ENCODE measurements at regions not wholly inside any gene's neighbourhood (a gene's known extent, or its start where the extent isn't known, plus 50 kb on each side); places are given as distances from the start of the nearest gene placed in this dataset.

DNA sequence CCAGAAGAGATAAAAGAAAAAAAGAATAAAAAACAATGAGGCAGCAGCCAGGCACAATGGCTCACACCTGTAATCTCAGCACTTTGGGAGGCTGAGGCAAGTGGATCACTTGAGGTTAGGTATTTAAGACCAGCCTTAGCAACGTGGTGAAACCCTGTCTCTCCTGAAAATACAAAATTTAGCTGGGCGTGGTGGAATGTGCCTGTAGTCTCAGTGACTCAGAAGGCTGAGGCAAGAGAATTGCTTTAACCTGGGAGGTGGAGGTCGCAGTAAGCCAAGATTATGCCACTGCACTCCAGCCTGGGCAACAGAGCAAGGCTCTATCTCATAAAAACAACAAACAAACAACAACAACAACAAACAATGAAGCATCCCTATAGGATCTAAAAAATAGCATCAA is 121.5 kb downstream of the HMHB1 start:
- H4K20me1 ChIP-seq (ENCODE audit: insufficient read depth): no peaks in the 10 kb centered on the region
- no peaks in the 10 kb centered on the region for H3K79me2 ChIP-seq (replicated peaks; ENCODE audit: insufficient read depth, low read length)
- H3K9ac ChIP-seq (ENCODE audit: low read length): no peak overlapping the region
- H3K27ac ChIP-seq (ENCODE audit: low read length): no peak overlapping the region
- TF ChIP-seq EZH2 (IDR thresholded peaks at IDR 0.05; ENCODE audit: borderline replicate concordance, insufficient read depth, low read length, poor library complexity, severe bottlenecking): no peak
- TF ChIP-seq RAD21 (conservative IDR thresholded peaks at IDR 0.05): no peak
- no peak for TF ChIP-seq TAF1 (IDR thresholded peaks at IDR 0.05; ENCODE audit: low read depth)
- TF ChIP-seq POLR2AphosphoS5 (IDR thresholded peaks at IDR 0.05): no peak
- TF ChIP-seq MXI1 (conservative IDR thresholded peaks at IDR 0.05; ENCODE audit: poor library complexity, severe bottlenecking): no peak
- TF ChIP-seq, protein P1, sequence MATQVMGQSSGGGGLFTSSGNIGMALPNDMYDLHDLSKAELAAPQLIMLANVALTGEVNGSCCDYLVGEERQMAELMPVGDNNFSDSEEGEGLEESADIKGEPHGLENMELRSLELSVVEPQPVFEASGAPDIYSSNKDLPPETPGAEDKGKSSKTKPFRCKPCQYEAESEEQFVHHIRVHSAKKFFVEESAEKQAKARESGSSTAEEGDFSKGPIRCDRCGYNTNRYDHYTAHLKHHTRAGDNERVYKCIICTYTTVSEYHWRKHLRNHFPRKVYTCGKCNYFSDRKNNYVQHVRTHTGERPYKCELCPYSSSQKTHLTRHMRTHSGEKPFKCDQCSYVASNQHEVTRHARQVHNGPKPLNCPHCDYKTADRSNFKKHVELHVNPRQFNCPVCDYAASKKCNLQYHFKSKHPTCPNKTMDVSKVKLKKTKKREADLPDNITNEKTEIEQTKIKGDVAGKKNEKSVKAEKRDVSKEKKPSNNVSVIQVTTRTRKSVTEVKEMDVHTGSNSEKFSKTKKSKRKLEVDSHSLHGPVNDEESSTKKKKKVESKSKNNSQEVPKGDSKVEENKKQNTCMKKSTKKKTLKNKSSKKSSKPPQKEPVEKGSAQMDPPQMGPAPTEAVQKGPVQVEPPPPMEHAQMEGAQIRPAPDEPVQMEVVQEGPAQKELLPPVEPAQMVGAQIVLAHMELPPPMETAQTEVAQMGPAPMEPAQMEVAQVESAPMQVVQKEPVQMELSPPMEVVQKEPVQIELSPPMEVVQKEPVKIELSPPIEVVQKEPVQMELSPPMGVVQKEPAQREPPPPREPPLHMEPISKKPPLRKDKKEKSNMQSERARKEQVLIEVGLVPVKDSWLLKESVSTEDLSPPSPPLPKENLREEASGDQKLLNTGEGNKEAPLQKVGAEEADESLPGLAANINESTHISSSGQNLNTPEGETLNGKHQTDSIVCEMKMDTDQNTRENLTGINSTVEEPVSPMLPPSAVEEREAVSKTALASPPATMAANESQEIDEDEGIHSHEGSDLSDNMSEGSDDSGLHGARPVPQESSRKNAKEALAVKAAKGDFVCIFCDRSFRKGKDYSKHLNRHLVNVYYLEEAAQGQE (IDR thresholded peaks at IDR 0.05; ENCODE audit: borderline replicate concordance): no peak
- TF ChIP-seq, protein P2, sequence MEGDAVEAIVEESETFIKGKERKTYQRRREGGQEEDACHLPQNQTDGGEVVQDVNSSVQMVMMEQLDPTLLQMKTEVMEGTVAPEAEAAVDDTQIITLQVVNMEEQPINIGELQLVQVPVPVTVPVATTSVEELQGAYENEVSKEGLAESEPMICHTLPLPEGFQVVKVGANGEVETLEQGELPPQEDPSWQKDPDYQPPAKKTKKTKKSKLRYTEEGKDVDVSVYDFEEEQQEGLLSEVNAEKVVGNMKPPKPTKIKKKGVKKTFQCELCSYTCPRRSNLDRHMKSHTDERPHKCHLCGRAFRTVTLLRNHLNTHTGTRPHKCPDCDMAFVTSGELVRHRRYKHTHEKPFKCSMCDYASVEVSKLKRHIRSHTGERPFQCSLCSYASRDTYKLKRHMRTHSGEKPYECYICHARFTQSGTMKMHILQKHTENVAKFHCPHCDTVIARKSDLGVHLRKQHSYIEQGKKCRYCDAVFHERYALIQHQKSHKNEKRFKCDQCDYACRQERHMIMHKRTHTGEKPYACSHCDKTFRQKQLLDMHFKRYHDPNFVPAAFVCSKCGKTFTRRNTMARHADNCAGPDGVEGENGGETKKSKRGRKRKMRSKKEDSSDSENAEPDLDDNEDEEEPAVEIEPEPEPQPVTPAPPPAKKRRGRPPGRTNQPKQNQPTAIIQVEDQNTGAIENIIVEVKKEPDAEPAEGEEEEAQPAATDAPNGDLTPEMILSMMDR (IDR thresholded peaks at IDR 0.05; ENCODE audit: poor library complexity, severe bottlenecking): no peak
- no peak for TF ChIP-seq SMC3 (conservative IDR thresholded peaks at IDR 0.05; ENCODE audit: poor library complexity)
- TF ChIP-seq EP300 (conservative IDR thresholded peaks at IDR 0.05; ENCODE audit: poor library complexity, severe bottlenecking): no peak
- no peak overlapping the region for H2AFZ ChIP-seq (ENCODE audit: low read depth, low read length)
- no peaks in the 10 kb centered on the region for H3F3A ChIP-seq (ENCODE audit: insufficient read depth, low read length, poor library complexity, severe bottlenecking)
- no peaks in the 10 kb centered on the region for H3K9me2 ChIP-seq (ENCODE audit: insufficient read depth, low read length)
- H3K9me3 ChIP-seq (ENCODE audit: low read length): no peaks in the 10 kb centered on the region
- H3K4me2 ChIP-seq (ENCODE audit: low read length): no peak overlapping the region
- no peaks in the 10 kb centered on the region for H3K27me3 ChIP-seq (ENCODE audit: insufficient read depth, low read depth, low read length)
- H3K4me3 ChIP-seq (ENCODE audit: low read length): no peak overlapping the region
- H3K36me3 ChIP-seq (ENCODE audit: insufficient read depth, low read length): no peaks in the 10 kb centered on the region

DNA sequence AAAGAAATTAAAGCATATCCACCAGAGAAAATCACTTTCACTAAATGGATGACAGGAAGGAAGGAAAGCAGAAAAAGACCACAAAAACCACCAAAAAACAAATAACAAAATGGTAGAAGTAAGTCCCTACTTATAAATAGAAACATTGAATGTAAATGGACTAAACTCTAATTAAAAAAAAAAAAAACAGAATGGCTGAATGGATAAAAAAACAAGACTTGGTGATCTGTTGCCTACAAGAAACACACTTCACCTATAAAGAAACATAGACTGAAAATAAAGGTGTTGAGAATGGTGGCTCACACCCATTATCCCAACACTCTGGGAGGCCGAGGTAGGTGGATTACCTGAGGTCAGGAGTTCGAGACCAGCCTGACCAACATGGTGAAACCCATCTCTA is 122.9 kb downstream of the HMHB1 start:
- H3K9me3 ChIP-seq (ENCODE audit: low read length): no peaks in the 10 kb centered on the region
- no peak overlapping the region for H3K4me2 ChIP-seq (ENCODE audit: low read length)
- H3K27me3 ChIP-seq (ENCODE audit: insufficient read depth, low read depth, low read length): no peaks in the 10 kb centered on the region
- H2AFZ ChIP-seq (ENCODE audit: low read depth, low read length): no peak overlapping the region
- H4K20me1 ChIP-seq (ENCODE audit: insufficient read depth): no peaks in the 10 kb centered on the region
- H3K79me2 ChIP-seq (replicated peaks; ENCODE audit: insufficient read depth, low read length): no peaks in the 10 kb centered on the region
- no peaks in the 10 kb centered on the region for H3K36me3 ChIP-seq (ENCODE audit: insufficient read depth, low read length)
- no peaks in the 10 kb centered on the region for H3F3A ChIP-seq (ENCODE audit: insufficient read depth, low read length, poor library complexity, severe bottlenecking)
- TF ChIP-seq EP300 (conservative IDR thresholded peaks at IDR 0.05; ENCODE audit: poor library complexity, severe bottlenecking): no peak
- no peak for TF ChIP-seq RAD21 (conservative IDR thresholded peaks at IDR 0.05)
- TF ChIP-seq, protein P1 (IDR thresholded peaks at IDR 0.05; ENCODE audit: borderline replicate concordance): no peak
- no peak for TF ChIP-seq SMC3 (conservative IDR thresholded peaks at IDR 0.05; ENCODE audit: poor library complexity)
- TF ChIP-seq TAF1 (IDR thresholded peaks at IDR 0.05; ENCODE audit: low read depth): no peak
- no peak overlapping the region for H3K9ac ChIP-seq (ENCODE audit: low read length)
- H3K9me2 ChIP-seq (ENCODE audit: insufficient read depth, low read length): no peaks in the 10 kb centered on the region
- no peak overlapping the region for H3K4me3 ChIP-seq (ENCODE audit: low read length)
- no peak overlapping the region for H3K27ac ChIP-seq (ENCODE audit: low read length)

Data from neural cell (in vitro differentiated cells).